Glomerular visceral epithelial cell (primary cell): ENCODE measurements at regions not wholly inside any gene's neighbourhood (a gene's known extent, or its start where the extent isn't known, plus 50 kb on each side); places are given as distances from the start of the nearest gene placed in this dataset.

Experiments
- DNase-seq: peaks from one replicate; pipeline ENCODE4 v3.0.0-alpha.2; 2016; ENCODE audit errors: extremely low spot score

DNA sequence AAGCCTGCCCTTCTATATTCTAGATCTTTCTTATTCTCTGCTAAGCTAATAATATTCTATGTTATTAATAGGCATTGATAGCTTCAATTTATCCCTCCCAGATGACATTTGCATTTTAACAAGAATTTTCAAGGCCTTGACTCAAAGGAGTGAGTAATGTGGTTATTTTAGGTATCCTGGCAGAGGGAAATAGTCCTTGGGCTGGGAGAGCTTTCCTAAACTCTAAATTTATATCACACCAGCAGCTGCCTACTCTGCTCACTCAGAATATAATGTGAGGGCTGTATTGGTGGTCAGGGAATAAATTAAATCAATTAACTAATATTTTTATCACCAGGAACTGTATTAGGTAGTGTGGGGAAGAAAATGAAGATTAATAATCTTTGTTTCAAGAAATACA is 74.8 kb upstream of the ADAM23 start:
- no peak for DNase-seq

GRCh38 chr2:206368933-206369569 is 74.3 kb upstream of the ADAM23 start:
- no peak for DNase-seq

DNA sequence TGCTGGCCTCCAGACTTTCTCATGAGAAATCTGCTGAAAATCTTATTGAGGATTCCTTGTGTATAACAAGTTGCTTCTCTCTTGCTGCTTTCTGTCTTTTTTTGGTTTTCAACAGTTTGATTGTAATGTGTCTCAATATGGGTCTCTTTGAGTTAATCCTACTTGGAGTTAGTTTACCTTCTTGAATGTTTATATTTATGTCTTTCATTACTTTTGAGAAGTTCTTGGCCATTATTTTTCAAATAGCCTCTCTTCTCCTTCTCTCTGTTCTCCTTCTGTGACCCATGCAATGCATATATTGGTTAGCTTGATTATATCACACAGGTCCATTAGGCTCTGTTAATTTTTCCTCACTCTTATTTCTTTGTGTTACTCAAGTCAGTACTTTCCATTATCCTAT is 67.4 kb upstream of the ADAM23 start:
- DNase-seq = no peak

DNA sequence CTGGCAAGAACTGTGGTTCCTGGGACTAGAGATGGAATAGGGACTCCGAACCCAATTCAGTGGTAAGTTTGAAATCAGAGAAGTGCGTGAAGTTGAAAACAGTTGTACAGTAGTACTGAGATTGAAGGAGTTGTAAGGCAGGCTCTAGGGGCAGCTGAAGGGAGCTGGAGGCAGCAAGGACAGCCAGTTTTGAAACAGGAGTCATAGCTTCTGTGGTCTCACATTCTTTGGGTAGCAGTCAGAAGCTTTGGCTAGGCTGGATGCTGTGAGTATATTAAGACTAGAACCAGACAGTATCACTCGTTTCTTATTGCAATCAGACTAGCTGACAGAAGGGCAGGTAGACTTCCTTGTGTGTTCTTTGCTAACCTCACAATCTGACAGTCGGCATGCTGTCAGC is 64.5 kb upstream of the ADAM23 start:
- no peak for DNase-seq

GRCh38 chr2:206379266-206379665 is 64.1 kb upstream of the ADAM23 start:
- no peak for DNase-seq

GRCh38 chr2:206379886-206380285 is 63.4 kb upstream of the ADAM23 start:
- no peak for DNase-seq

DNA sequence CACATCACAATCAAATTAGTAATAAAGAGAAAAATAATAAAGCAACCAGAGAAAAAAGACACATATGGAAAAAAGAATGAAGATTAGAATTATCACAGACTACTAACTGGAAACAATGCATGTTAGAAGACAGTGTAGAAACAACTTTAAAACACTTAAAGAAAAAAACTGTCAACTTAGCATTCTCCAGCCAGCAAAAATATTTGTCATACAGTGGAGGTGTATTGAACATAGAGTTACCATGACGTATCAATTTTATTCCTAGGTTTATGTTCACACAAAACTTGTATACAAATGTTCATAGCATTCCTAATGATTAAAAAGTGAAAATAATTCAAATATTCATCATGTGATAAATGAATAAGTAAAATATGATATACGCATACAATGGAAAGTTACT is 61.5 kb upstream of the ADAM23 start:
- no peak for DNase-seq

GRCh38 chr2:206383669-206384068 is 59.7 kb upstream of the ADAM23 start:
- no peak for DNase-seq

GRCh38 chr2:206387808-206388207 is 55.5 kb upstream of the ADAM23 start:
- no peak for DNase-seq

GRCh38 chr2:206388698-206389097 is 54.6 kb upstream of the ADAM23 start:
- DNase-seq = no peak

GRCh38 chr2:206389164-206389563 is 54.2 kb upstream of the ADAM23 start:
- no peak for DNase-seq

DNA sequence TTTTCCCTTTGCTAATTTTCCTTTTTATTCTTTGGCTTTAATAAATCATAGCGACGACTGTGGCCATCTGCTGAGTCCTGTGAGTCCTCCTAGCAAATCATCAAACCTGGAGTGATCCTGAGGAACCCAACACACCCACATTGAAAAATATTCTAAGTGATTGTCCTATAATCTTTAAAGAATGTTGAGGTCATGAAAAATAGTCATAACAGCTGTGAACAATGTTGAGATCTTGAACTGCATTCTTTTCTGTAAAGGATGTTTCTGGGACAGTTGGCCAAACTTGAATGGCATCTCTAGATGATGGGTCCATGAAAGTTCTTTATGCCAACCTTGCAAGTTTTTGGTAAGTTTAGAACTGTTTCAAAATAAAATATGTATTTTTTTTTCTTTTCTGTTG is 53.2 kb upstream of the ADAM23 start:
- no peak for DNase-seq

DNA sequence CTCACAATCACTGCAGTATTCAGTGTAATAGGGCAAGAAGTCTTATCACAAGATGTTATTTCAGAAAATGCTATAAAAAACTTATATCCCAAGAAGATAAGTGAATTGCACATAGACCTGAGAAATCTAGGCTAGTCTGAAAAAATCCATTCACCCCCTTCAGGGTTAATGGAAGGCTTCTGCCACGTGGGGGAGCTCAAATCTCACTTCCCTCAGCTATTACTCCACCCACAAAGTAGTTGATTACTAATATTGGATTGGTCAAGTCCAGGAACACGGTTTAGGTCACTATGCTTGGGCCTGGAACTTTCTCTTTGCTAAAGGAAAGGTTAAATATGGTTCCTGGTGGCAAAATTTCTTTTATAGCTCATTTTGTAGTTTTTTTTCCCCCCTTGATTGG is 51.2 kb upstream of the ADAM23 start:
- DNase-seq = peak; percentile 17
